Kidney epithelial cell (primary cell): ENCODE measurements at regions not wholly inside any gene's neighbourhood (a gene's known extent, or its start where the extent isn't known, plus 50 kb on each side); places are given as distances from the start of the nearest gene placed in this dataset.

Source experiments
- DNase-seq: peaks from one replicate; pipeline ENCODE4 v3.0.0-alpha.2; 2010; ENCODE audit warnings: low read depth
- H3K27me3 ChIP-seq: 2 replicates; pipeline ENCODE4 v1.6.0; 2011; ENCODE audit warnings: low read length; ENCODE audit not compliant: control insufficient read depth, insufficient read depth
- H3K36me3 ChIP-seq: 2 replicates; pipeline ENCODE4 v1.5.1; 2011; ENCODE audit warnings: low read length; ENCODE audit not compliant: control insufficient read depth, insufficient read depth
- H3K4me3 ChIP-seq: 2 replicates; pipeline ENCODE4 v1.5.1; 2011; ENCODE audit warnings: low read depth, mild to moderate bottlenecking, control low read depth, low read length
- CTCF ChIP-seq: IDR thresholded peaks from 2 replicates; pipeline ENCODE4 v1.5.1; 2011; ENCODE audit warnings: mild to moderate bottlenecking, moderate library complexity, low read length, control low read depth, inconsistent platforms; ENCODE audit not compliant: insufficient read depth, poor library complexity, severe bottlenecking

- no peaks in the 10 kb centered on the region for H3K27me3 ChIP-seq
- H3K36me3 ChIP-seq, result no peaks in the 10 kb centered on the region
- DNase-seq, result no peak
- H3K4me3 ChIP-seq, result no peak overlapping the region
- peak; percentile 10 for TF ChIP-seq CTCF
These were observed 53.0 kb upstream of the DAZL start for GRCh38 chr3:16658004-16658924.

- no peaks in the 10 kb centered on the region for H3K36me3 ChIP-seq
- TF ChIP-seq CTCF, result no peak
- H3K4me3 ChIP-seq, result no peak overlapping the region
- no peak for DNase-seq
- H3K27me3 ChIP-seq, result no peaks in the 10 kb centered on the region
These were observed 53.9 kb upstream of the DAZL start for GRCh38 chr3:16658925-16659793.

GRCh38 chr3:16663854-16664712, 58.9 kb upstream of the DAZL start:
- DNase-seq, result no peak
- Histone ChIP-seq H3K4me3 (no peak overlapping the region), H3K27me3 (no peaks in the 10 kb centered on the region), H3K36me3 (no peaks in the 10 kb centered on the region)
- TF ChIP-seq CTCF, result no peak

GRCh38 chr3:16665282-16665741, 60.1 kb upstream of the DAZL start:
- no peak for DNase-seq
- Histone ChIP-seq H3K27me3 (no peaks in the 10 kb centered on the region), H3K36me3 (no peaks in the 10 kb centered on the region), H3K4me3 (no peak overlapping the region)
- TF ChIP-seq CTCF, result no peak

GRCh38 chr3:16666206-16666605, 61.0 kb upstream of the DAZL start:
- no peak for TF ChIP-seq CTCF
- Histone ChIP-seq H3K4me3 (no peak overlapping the region), H3K27me3 (no peaks in the 10 kb centered on the region), H3K36me3 (no peaks in the 10 kb centered on the region)
- no peak for DNase-seq
